Gastroesophageal sphincter (tissue), 4 donors: ENCODE measurements at regions not wholly inside any gene's neighbourhood (a gene's known extent, or its start where the extent isn't known, plus 50 kb on each side); places are given as distances from the start of the nearest gene placed in this dataset.

Experiments used
- ATAC-seq: fragments of 150-250 bp; one replicate; pipeline ENCODE4 v1.9.1; 2016; ENCODE audit warnings: mild to moderate bottlenecking, moderate library complexity
- H3K27ac ChIP-seq, 4 donors: fragments of 200-600 bp; sonication (generic) in 3 of 4; 1 replicate in 3 of 4; 2 replicates in 1 of 4; pipeline ENCODE4 v1.5.1; 2016 to 2019
- H3K27me3 ChIP-seq: fragments of 200-600 bp; sonication (generic); one replicate; pipeline ENCODE4 v1.5.1; 2019
- H3K36me3 ChIP-seq, 2 donors: fragments of 200-600 bp; sonication (generic); one replicate each; pipeline ENCODE4 v1.5.1; 2019; ENCODE audit warnings: control low read depth in 1 of 2
- H3K4me1 ChIP-seq, 3 donors: fragments of 200-600 bp; sonication (generic); 1 replicate in 2 of 3; 2 replicates in 1 of 3; pipeline ENCODE4 v1.5.1; 2016 to 2019; ENCODE audit warnings: control low read depth in 2 of 3
- H3K4me3 ChIP-seq, 2 donors: fragments of 200-600 bp; sonication (generic); one replicate each; pipeline ENCODE4 v1.5.1; 2019; ENCODE audit warnings: mild to moderate bottlenecking in 1 of 2, moderate library complexity in 1 of 2
- H3K9me3 ChIP-seq, 3 donors: fragments of 200-600 bp; sonication (generic); one replicate each; pipeline ENCODE4 v1.5.1; 2017 to 2019; ENCODE audit warnings: control low read depth in 2 of 3
- EP300 ChIP-seq: sonication (generic); formaldehyde crosslinking; IDR thresholded peaks from one replicate; pipeline ENCODE4 v1.6.1; 2017; ENCODE audit warnings: antibody characterized with exemption, mild to moderate bottlenecking
- POLR2A ChIP-seq, 2 donors: fragments of 450-650 bp; IDR thresholded peaks; one replicate each; pipeline ENCODE4 v1.6.1; 2017; ENCODE audit warnings: antibody characterized with exemption in 2 of 2, mild to moderate bottlenecking in 2 of 2, moderate library complexity in 1 of 2
- POLR2AphosphoS5 ChIP-seq: sonication (generic); formaldehyde crosslinking; IDR thresholded peaks from one replicate; pipeline ENCODE4 v1.6.1; 2017; ENCODE audit warnings: antibody characterized with exemption
- WGBS, 2 donors: methylation state at CpG; one replicate each; pipeline ENCODE4 v1.1.5; 2018; ENCODE audit warnings: low coverage in 1 of 2; 5-methylcytosine and 5-hydroxymethylcytosine counted together
- TF ChIP-seq, protein P1 (sequence below), 4 experiments: fragments of 200-600 bp in 2 of 4; fragments of 450-650 bp in 2 of 4; sonication (generic) in 1 of 4; IDR thresholded peaks; one replicate each; pipeline ENCODE4 v1.5.1; 2017 to 2019; ENCODE audit warnings: antibody characterized with exemption in 4 of 4, mild to moderate bottlenecking in 2 of 4, moderate library complexity in 2 of 4

- Histone ChIP-seq H3K27me3 (peaks cover 35% of the 10 kb centered on the region), H3K9me3 (no peaks in the 10 kb centered on the region), H3K27ac (no peak overlapping the region), H3K36me3 (no peaks in the 10 kb centered on the region), H3K4me3 (no peak overlapping the region), H3K4me1 (peaks cover 0 to 20% (median 0%) of the 10 kb centered on the region in 3 donors)
- ATAC-seq: no peak
- TF ChIP-seq POLR2AphosphoS5 (no peak), EP300 (no peak), POLR2A (IDR thresholded peaks at IDR 0.05) (no peak)
- TF ChIP-seq, protein P1, sequence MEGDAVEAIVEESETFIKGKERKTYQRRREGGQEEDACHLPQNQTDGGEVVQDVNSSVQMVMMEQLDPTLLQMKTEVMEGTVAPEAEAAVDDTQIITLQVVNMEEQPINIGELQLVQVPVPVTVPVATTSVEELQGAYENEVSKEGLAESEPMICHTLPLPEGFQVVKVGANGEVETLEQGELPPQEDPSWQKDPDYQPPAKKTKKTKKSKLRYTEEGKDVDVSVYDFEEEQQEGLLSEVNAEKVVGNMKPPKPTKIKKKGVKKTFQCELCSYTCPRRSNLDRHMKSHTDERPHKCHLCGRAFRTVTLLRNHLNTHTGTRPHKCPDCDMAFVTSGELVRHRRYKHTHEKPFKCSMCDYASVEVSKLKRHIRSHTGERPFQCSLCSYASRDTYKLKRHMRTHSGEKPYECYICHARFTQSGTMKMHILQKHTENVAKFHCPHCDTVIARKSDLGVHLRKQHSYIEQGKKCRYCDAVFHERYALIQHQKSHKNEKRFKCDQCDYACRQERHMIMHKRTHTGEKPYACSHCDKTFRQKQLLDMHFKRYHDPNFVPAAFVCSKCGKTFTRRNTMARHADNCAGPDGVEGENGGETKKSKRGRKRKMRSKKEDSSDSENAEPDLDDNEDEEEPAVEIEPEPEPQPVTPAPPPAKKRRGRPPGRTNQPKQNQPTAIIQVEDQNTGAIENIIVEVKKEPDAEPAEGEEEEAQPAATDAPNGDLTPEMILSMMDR (IDR thresholded peaks at IDR 0.05): no peak
- WGBS, 2 donors: 42 to 61% methylated on average over 5 of the region's 6 CpGs
Measured at GRCh38 chr5:141800617-141801016, 77.6 kb downstream of the PCDH1 start.

DNA sequence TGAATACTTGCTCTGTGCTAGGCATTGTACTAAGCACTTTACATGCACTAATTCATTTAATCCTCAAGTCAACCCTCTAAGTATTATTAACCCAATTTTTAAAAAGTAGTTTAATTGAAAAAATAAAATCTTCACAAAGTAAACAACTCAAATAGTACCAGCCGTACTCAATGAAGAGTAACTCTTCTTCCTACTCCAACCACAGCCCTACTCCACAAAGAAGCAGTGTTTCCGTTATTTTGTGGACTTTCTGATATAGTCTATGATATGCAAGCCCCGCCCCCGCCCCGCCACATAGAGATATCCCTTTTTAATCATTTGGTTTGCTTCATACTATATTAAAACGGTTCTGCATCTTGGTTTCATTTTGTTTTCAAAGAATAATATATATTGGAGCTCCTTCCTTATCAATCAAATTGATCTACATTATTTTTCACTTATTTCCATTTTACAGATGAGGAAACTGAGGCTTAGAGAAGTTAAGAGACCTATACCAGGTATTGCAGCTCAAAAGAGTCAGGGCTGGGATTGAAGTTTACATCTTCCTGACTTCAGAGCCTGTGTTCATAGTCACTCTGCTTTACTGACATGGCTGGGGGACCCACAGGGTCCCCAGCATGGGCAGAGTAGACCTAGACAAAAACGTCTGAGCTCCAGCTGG, 78.6 kb downstream of the PCDH1 start:
- 60 to 68% methylated on average over 4 to 7 of the region's 7 CpGs for WGBS, 2 donors
- ATAC-seq: no peak

GRCh38 chr5:141797425-141797824, 80.8 kb downstream of the PCDH1 start:
- Histone ChIP-seq H3K27me3 (peaks cover 12% of the 10 kb centered on the region), H3K36me3 (no peaks in the 10 kb centered on the region), H3K27ac (no peak overlapping the region), H3K4me1 (no peaks in the 10 kb centered on the region), H3K9me3 (no peaks in the 10 kb centered on the region), H3K4me3 (no peak overlapping the region)
- TF ChIP-seq POLR2A (IDR thresholded peaks at IDR 0.05): no peak
- no peak for TF ChIP-seq EP300
- TF ChIP-seq, protein P1 (IDR thresholded peaks at IDR 0.05): no peak
- ATAC-seq: no peak
- WGBS, 2 donors: 0 to 50% methylated on average over 1 of the region's 1 CpG

More for the DNA sequence above, 78.6 kb downstream of the PCDH1 start:
- Histone ChIP-seq H3K27ac (no peak overlapping the region), H3K36me3 (no peaks in the 10 kb centered on the region), H3K9me3 (no peaks in the 10 kb centered on the region), H3K4me3 (no peak overlapping the region), H3K27me3 (peaks cover 30% of the 10 kb centered on the region), H3K4me1 (peaks cover 0 to 10% (median 0%) of the 10 kb centered on the region in 3 donors)
- TF ChIP-seq POLR2A (IDR thresholded peaks at IDR 0.05): no peak
- TF ChIP-seq POLR2AphosphoS5: no peak
- TF ChIP-seq, protein P1 (IDR thresholded peaks at IDR 0.05): no peak
- no peak for TF ChIP-seq EP300

DNA sequence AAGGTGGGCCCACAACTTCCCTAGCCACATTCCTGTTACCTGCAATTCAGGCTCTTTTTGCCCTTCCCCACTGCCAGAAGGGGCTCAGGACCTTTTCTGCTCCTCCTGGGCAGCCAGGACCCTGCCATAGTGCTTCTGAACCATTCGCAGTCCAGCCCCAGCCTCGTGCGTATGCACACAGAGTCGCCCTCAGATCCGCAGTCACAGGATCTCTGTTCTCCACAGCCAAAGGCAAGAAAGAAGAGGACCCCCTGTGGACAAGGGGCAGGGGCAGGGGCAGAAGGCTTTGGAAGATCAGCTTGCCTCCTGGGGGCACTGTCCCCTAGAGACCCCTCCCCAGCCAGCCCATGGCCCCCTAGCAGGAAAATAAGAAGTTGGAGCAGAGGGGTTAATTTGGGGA, 82.8 kb downstream of the PCDH1 start:
- TF ChIP-seq, protein P1 (IDR thresholded peaks at IDR 0.05): no peak
- TF ChIP-seq POLR2A (IDR thresholded peaks at IDR 0.05) (no peak), EP300 (no peak), POLR2AphosphoS5 (no peak)
- Histone ChIP-seq H3K4me1 (no peaks in the 10 kb centered on the region), H3K27ac (no peak overlapping the region), H3K9me3 (no peaks in the 10 kb centered on the region), H3K27me3 (peaks cover 10% of the 10 kb centered on the region), H3K4me3 (no peak overlapping the region), H3K36me3 (no peaks in the 10 kb centered on the region)
- ATAC-seq: no peak
- 80 to 87% methylated on average over 3 to 4 of the region's 5 CpGs for WGBS, 2 donors

- 25% methylated on average over 1 of the region's 4 CpGs; no CpG with 5 or more reads in 1 of the 2 donors for WGBS, 2 donors
- H3K27me3 ChIP-seq: peaks cover 11% of the 10 kb centered on the region
- H3K9me3 ChIP-seq: no peaks in the 10 kb centered on the region
- no peak overlapping the region for H3K4me3 ChIP-seq
- no peak overlapping the region for H3K27ac ChIP-seq
- TF ChIP-seq POLR2A (IDR thresholded peaks at IDR 0.05): no peak
- TF ChIP-seq EP300: no peak
- no peak for TF ChIP-seq POLR2AphosphoS5
- TF ChIP-seq, protein P1 (IDR thresholded peaks at IDR 0.05): no peak
- no peaks in the 10 kb centered on the region for H3K36me3 ChIP-seq
- H3K4me1 ChIP-seq: no peaks in the 10 kb centered on the region
- ATAC-seq: no peak
Measured at GRCh38 chr5:141793881-141794280, 84.3 kb downstream of the PCDH1 start.
